ENCODE measurements at regions not wholly inside any gene's neighbourhood (a gene's known extent, or its start where the extent isn't known, plus 50 kb on each side); places are given as distances from the start of the nearest gene placed in this dataset.

DNA sequence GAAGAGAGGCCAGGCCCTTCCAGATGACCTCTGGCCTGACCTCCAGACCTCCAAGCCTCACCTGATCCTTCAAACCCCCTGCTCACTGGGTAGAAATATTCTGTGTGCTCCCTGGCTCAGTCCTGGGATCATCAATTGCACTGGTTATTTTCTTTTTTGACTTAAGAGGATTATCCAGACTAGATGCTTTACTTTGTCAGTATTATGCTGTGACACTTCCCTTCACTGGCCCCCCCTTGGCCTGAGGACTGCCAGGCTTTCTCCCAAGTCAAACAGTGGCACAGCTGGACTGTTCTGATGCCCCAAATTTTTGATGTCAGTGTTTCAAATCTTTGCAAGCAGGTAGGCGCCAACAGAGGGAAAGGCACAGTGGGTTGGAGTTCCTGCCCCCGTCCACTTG is 156.3 kb upstream of the SKOR2 start:
- no peaks in the 10 kb centered on the region for H3K79me2 ChIP-seq (ENCODE audit: control insufficient read depth, insufficient read depth, low read length)
- FAIRE-seq (no peak), DNase-seq (ENCODE audit: low read depth, low spot score) (no peak)
- H3K9me3 ChIP-seq (replicated peaks; ENCODE audit: control insufficient read depth, insufficient read depth, low read length), result peaks cover 2% of the 10 kb centered on the region
- no peak overlapping the region for H3K4me3 ChIP-seq (replicated peaks in 1 of 3; ENCODE audit: insufficient read depth in 1 of 3, low read depth in 1 of 3, low read length in 3 of 3)
- H4K20me1 ChIP-seq (replicated peaks; ENCODE audit: control insufficient read depth, extremely low read depth, insufficient read depth, low read length), result no peaks in the 10 kb centered on the region
- H3K4me2 ChIP-seq (ENCODE audit: insufficient read depth, low read length), result no peak overlapping the region
- dilution Hi-C loops (cut with MboI; ENCODE audit: extremely low pct_ligation_motif_present, low sequenced_read_pairs), result no loop called here
- intact Hi-C loops (cut with micrococcal nuclease), result no loop called here
- no peaks in the 10 kb centered on the region for H3K4me1 ChIP-seq (ENCODE audit: control insufficient read depth, extremely low read depth, insufficient read depth, low read length)
- no peak overlapping the region for H3K27ac ChIP-seq (ENCODE audit: insufficient read depth, low read depth, low read length)
- H3K36me3 ChIP-seq (ENCODE audit: control insufficient read depth in 2 of 2, extremely low read depth in 1 of 2, insufficient read depth in 2 of 2, low read length in 2 of 2), result no peaks in the 10 kb centered on the region
- BruUV-seq (replicated peaks), result no TSS peak
- H3K27me3 ChIP-seq (ENCODE audit: control insufficient read depth in 2 of 2, insufficient read depth in 2 of 2, low read length in 2 of 2), result no peaks in the 10 kb centered on the region
- no peak overlapping the region for H3K9ac ChIP-seq (replicated peaks; ENCODE audit: extremely low read depth, insufficient read depth, low read length)
- no peak overlapping the region for H2AFZ ChIP-seq (ENCODE audit: low read depth, low read length)
- CTCF ChIA-PET, result no interaction called here
- POLR2A ChIA-PET, result no interaction called here
- TF ChIP-seq EZH2 (IDR thresholded peaks at IDR 0.05; ENCODE audit: borderline replicate concordance, low read depth, low read length, severe bottlenecking), result no peak
- TF ChIP-seq POLR2A (IDR thresholded peaks at IDR 0.05; ENCODE audit: low read depth, low read length), result no peak
- no peaks in the 10 kb centered on the region for H3K9me1 ChIP-seq (replicated peaks; ENCODE audit: control insufficient read depth, extremely low read depth, insufficient read depth, low read length)

GRCh38 chr18:47404845-47405244 is 153.4 kb upstream of the SKOR2 start:
- DNase-seq (ENCODE audit: low read depth, low spot score) (no peak), FAIRE-seq (no peak)
- Histone ChIP-seq H3K9ac (replicated peaks; ENCODE audit: extremely low read depth, insufficient read depth, low read length) (no peak overlapping the region), H3K27me3 (ENCODE audit: control insufficient read depth in 2 of 2, insufficient read depth in 2 of 2, low read length in 2 of 2) (no peaks in the 10 kb centered on the region), H3K9me1 (replicated peaks; ENCODE audit: control insufficient read depth, extremely low read depth, insufficient read depth, low read length) (no peaks in the 10 kb centered on the region), H3K4me2 (ENCODE audit: insufficient read depth, low read length) (no peak overlapping the region), H3K9me3 (replicated peaks; ENCODE audit: control insufficient read depth, insufficient read depth, low read length) (peaks cover 2% of the 10 kb centered on the region), H3K36me3 (ENCODE audit: control insufficient read depth in 2 of 2, extremely low read depth in 1 of 2, insufficient read depth in 2 of 2, low read length in 2 of 2) (no peaks in the 10 kb centered on the region), H2AFZ (ENCODE audit: low read depth, low read length) (no peak overlapping the region), H3K27ac (ENCODE audit: insufficient read depth, low read depth, low read length) (no peak overlapping the region), H3K79me2 (ENCODE audit: control insufficient read depth, insufficient read depth, low read length) (no peaks in the 10 kb centered on the region), H3K4me1 (ENCODE audit: control insufficient read depth, extremely low read depth, insufficient read depth, low read length) (no peaks in the 10 kb centered on the region), H4K20me1 (replicated peaks; ENCODE audit: control insufficient read depth, extremely low read depth, insufficient read depth, low read length) (no peaks in the 10 kb centered on the region), H3K4me3 (replicated peaks in 1 of 3; ENCODE audit: insufficient read depth in 1 of 3, low read depth in 1 of 3, low read length in 3 of 3) (no peak overlapping the region)
- dilution Hi-C loops (cut with MboI; ENCODE audit: extremely low pct_ligation_motif_present, low sequenced_read_pairs) (no loop called here), intact Hi-C loops (cut with micrococcal nuclease) (no loop called here)
- ChIA-PET POLR2A (no interaction called here), CTCF (no interaction called here)
- BruUV-seq (replicated peaks), result no TSS peak
- TF ChIP-seq, protein P1, sequence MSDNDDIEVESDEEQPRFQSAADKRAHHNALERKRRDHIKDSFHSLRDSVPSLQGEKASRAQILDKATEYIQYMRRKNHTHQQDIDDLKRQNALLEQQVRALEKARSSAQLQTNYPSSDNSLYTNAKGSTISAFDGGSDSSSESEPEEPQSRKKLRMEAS (IDR thresholded peaks at IDR 0.05; ENCODE audit: insufficient read depth, insufficient read length), result no peak
- no peak for TF ChIP-seq GATA2 (IDR thresholded peaks at IDR 0.05; ENCODE audit: insufficient read depth, insufficient read length, low read depth, low read length)
- TF ChIP-seq FOS (IDR thresholded peaks at IDR 0.05; ENCODE audit: borderline replicate concordance, insufficient read depth, low read length), result no peak
- no peak for TF ChIP-seq POLR2A (IDR thresholded peaks at IDR 0.05; ENCODE audit: low read depth, low read length)
- TF ChIP-seq, protein P2, sequence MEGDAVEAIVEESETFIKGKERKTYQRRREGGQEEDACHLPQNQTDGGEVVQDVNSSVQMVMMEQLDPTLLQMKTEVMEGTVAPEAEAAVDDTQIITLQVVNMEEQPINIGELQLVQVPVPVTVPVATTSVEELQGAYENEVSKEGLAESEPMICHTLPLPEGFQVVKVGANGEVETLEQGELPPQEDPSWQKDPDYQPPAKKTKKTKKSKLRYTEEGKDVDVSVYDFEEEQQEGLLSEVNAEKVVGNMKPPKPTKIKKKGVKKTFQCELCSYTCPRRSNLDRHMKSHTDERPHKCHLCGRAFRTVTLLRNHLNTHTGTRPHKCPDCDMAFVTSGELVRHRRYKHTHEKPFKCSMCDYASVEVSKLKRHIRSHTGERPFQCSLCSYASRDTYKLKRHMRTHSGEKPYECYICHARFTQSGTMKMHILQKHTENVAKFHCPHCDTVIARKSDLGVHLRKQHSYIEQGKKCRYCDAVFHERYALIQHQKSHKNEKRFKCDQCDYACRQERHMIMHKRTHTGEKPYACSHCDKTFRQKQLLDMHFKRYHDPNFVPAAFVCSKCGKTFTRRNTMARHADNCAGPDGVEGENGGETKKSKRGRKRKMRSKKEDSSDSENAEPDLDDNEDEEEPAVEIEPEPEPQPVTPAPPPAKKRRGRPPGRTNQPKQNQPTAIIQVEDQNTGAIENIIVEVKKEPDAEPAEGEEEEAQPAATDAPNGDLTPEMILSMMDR (IDR thresholded peaks at IDR 0.05; ENCODE audit: extremely low read depth in 1 of 2, insufficient read depth in 1 of 2, low read depth in 1 of 2, low read length in 2 of 2), result no peak
- no peak for TF ChIP-seq MYC (IDR thresholded peaks at IDR 0.05; ENCODE audit: low read depth, low read length)
- no peak for TF ChIP-seq EZH2 (IDR thresholded peaks at IDR 0.05; ENCODE audit: borderline replicate concordance, low read depth, low read length, severe bottlenecking)
- TF ChIP-seq JUN (IDR thresholded peaks at IDR 0.05; ENCODE audit: borderline replicate concordance, insufficient read depth, insufficient read length, low read depth), result no peak
- TF ChIP-seq POLR2AphosphoS5 (IDR thresholded peaks at IDR 0.05; ENCODE audit: insufficient read depth, low read depth, low read length), result no peak
